ENCODE measurements at regions not wholly inside any gene's neighbourhood (a gene's known extent, or its start where the extent isn't known, plus 50 kb on each side); places are given as distances from the start of the nearest gene placed in this dataset.

DNA sequence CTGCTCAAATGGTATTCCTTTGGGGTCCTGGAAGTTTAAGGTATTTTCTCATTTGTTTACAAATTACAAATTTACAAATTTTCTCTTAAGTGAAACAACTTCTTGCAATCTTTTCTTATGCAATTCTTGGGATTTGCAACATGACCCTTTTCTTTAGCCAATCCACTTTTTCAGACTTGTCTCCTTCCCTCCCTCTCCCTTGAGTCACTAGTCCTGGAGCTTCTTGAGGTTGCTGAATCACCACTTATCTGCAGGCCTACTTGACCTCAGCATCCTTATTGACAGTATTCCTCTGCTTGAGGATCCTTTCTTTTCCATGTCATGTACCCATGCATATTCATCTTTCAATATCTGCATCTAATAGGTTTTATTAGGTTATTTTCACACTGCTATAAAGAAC is 302.8 kb upstream of the ADAMTS5 start:
- Histone ChIP-seq H3K9me3 (no peaks in the 10 kb centered on the region), H3K27me3 (no peaks in the 10 kb centered on the region), H3K36me3 (no peaks in the 10 kb centered on the region), H3K4me1 (no peaks in the 10 kb centered on the region), H3K4me3 (no peak overlapping the region), H3K27ac (peak overlapping the region in 1 of 4 donors; percentile 18)
- no peak for DNase-seq
- TF ChIP-seq, protein P1, sequence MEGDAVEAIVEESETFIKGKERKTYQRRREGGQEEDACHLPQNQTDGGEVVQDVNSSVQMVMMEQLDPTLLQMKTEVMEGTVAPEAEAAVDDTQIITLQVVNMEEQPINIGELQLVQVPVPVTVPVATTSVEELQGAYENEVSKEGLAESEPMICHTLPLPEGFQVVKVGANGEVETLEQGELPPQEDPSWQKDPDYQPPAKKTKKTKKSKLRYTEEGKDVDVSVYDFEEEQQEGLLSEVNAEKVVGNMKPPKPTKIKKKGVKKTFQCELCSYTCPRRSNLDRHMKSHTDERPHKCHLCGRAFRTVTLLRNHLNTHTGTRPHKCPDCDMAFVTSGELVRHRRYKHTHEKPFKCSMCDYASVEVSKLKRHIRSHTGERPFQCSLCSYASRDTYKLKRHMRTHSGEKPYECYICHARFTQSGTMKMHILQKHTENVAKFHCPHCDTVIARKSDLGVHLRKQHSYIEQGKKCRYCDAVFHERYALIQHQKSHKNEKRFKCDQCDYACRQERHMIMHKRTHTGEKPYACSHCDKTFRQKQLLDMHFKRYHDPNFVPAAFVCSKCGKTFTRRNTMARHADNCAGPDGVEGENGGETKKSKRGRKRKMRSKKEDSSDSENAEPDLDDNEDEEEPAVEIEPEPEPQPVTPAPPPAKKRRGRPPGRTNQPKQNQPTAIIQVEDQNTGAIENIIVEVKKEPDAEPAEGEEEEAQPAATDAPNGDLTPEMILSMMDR (IDR thresholded peaks at IDR 0.05) = no peak
- no peak for TF ChIP-seq POLR2A (IDR thresholded peaks at IDR 0.05)

DNA sequence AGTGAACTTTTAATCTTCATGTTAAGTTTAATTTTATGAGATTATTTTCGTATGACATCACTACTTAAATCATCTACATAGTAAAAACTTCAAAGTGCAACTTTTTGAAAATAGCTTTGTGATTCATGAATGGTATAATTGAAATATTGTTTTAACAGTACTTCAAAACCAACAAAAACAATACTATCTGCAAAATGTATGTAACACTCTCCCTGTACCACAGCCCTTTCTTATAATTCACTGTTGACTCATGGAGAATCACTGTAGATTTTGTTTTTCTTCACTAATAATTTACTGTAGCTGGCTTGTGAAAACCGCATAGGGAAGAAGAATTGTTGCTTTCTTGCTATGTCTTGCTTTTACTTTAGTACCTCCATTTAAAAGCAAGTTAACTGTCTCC is 301.4 kb upstream of the ADAMTS5 start:
- Histone ChIP-seq H3K9me3 (no peaks in the 10 kb centered on the region), H3K36me3 (no peaks in the 10 kb centered on the region), H3K4me1 (no peaks in the 10 kb centered on the region), H3K27ac (no peak overlapping the region), H3K27me3 (no peaks in the 10 kb centered on the region), H3K4me3 (no peak overlapping the region)
- DNase-seq = no peak
- no peak for TF ChIP-seq POLR2A (IDR thresholded peaks at IDR 0.05)
- TF ChIP-seq, protein P1 (IDR thresholded peaks at IDR 0.05) = no peak

DNA sequence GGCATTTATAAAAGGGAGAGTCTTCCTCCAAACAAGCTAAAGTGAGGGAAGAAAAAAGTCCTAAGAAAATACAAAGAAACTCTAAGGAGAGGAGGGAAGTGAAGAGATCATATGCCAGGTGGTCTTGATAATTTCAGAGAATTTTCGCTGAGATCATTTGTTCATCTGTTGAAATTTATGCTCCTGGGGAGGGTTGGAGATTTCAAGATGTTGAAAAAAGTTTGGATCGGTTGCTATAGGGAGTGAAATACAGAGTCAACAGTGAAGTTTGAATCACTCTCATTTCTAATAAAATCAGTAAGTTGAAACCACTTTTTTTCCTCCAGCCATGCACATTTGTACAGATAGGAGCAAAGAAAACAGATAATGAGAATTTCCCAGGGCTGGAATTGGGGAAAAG is 299.1 kb upstream of the ADAMTS5 start:
- Histone ChIP-seq H3K9me3 (no peaks in the 10 kb centered on the region), H3K4me1 (no peaks in the 10 kb centered on the region), H3K4me3 (no peak overlapping the region), H3K27me3 (no peaks in the 10 kb centered on the region), H3K36me3 (no peaks in the 10 kb centered on the region), H3K27ac (no peak overlapping the region)
- TF ChIP-seq POLR2A (IDR thresholded peaks at IDR 0.05) = no peak
- TF ChIP-seq, protein P1 (IDR thresholded peaks at IDR 0.05) = no peak
- DNase-seq = no peak

DNA sequence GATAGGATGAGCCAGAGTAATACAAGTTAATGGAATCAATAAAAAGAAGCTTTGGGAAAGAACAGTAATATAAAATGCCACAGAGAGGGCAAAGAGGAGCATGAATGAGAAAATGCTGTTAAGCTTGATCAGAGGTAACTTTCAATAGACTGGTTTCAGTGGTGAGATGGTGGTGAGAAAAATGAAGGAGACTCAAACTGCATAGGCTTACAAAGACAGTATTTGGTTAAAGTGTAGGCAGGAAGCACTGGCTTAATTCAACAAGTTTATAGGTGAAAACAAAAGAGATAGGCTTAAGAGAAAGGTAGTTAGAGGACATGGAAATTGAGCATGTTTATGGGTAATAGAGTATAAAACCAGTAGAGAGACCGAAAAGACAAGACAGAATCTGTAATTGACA is 298.6 kb upstream of the ADAMTS5 start:
- no peak for TF ChIP-seq POLR2A (IDR thresholded peaks at IDR 0.05)
- TF ChIP-seq, protein P1 (IDR thresholded peaks at IDR 0.05) = no peak
- Histone ChIP-seq H3K36me3 (no peaks in the 10 kb centered on the region), H3K9me3 (no peaks in the 10 kb centered on the region), H3K4me1 (no peaks in the 10 kb centered on the region), H3K27me3 (no peaks in the 10 kb centered on the region), H3K27ac (no peak overlapping the region), H3K4me3 (no peak overlapping the region)
- DNase-seq = no peak

DNA sequence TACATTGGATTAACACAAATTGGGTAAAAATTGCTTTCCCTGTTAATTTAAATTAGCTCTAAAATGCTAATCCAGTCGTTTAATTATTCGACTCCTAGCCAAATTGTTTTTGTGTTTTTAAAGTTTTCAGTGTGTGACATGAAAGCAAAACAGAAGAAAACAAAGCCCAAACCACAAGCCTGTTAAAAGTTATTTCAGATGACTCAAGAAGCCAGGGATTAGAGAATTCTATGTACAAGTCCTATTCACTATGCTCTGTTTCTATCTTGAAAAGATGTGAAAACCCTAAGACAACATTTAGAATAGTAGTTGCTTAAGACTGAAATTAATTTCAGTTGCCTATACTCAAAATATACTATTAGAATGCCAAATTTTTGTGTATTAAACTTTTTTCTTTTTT is 294.8 kb upstream of the ADAMTS5 start:
- H3K4me1 ChIP-seq = no peaks in the 10 kb centered on the region
- H3K27ac ChIP-seq = no peak overlapping the region
- no peaks in the 10 kb centered on the region for H3K27me3 ChIP-seq
- no peak for DNase-seq
- no peaks in the 10 kb centered on the region for H3K9me3 ChIP-seq
- H3K36me3 ChIP-seq = no peaks in the 10 kb centered on the region
- no peak overlapping the region for H3K4me3 ChIP-seq
- TF ChIP-seq, protein P1 (IDR thresholded peaks at IDR 0.05) = no peak
- no peak for TF ChIP-seq POLR2A (IDR thresholded peaks at IDR 0.05)

DNA sequence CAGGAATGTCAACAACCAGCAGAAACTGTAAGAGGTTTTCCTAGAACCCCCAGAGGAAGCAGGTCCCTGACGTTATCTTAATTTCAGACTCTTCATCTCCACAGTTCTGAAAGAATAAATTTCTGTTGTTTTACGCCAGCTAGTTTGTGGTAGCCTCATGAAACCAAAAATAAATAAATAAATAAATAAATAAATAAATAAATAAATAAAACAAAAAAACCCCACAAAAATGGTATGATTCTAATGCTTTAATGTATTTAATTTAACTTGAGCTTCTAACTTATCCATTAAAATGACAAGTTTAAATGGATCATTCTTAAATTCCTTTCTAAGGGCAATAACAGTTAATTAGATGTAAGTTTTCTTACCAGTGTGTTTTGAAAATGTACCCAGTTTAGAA is 293.8 kb upstream of the ADAMTS5 start:
- Histone ChIP-seq H3K27me3 (no peaks in the 10 kb centered on the region), H3K9me3 (no peaks in the 10 kb centered on the region), H3K4me3 (no peak overlapping the region), H3K4me1 (no peaks in the 10 kb centered on the region), H3K36me3 (no peaks in the 10 kb centered on the region), H3K27ac (no peak overlapping the region)
- TF ChIP-seq POLR2A (IDR thresholded peaks at IDR 0.05) = no peak
- TF ChIP-seq, protein P1 (IDR thresholded peaks at IDR 0.05) = no peak
- DNase-seq = no peak
